ENCODE measurements at regions not wholly inside any gene's neighbourhood (a gene's known extent, or its start where the extent isn't known, plus 50 kb on each side); places are given as distances from the start of the nearest gene placed in this dataset.

GRCh38 chr2:204126705-204127104, 190.1 kb downstream of the ICOS start:
- peaks cover 27% of the 10 kb centered on the region for H3K27me3 Mint-ChIP-seq (ENCODE audit: low read depth, unreplicated experiment)
- H3K4me3 Mint-ChIP-seq (ENCODE audit: unreplicated experiment) = no peak overlapping the region

GRCh38 chr2:204127238-204127637, 190.7 kb downstream of the ICOS start:
- Histone ChIP-seq H4K20me1 (ENCODE audit: insufficient read depth, low read length) (no peaks in the 10 kb centered on the region), H3K4me3 (ENCODE audit: insufficient read depth, low read depth, low read length) (no peak overlapping the region), H2AFZ (ENCODE audit: low read depth, low read length) (no peak overlapping the region), H3K79me2 (ENCODE audit: insufficient read depth, low read length) (no peaks in the 10 kb centered on the region), H3K4me1 (ENCODE audit: insufficient read depth, low read length) (no peaks in the 10 kb centered on the region), H3K9me3 (ENCODE audit: insufficient read depth, low read depth, low read length) (no peaks in the 10 kb centered on the region), H3K27me3 (ENCODE audit: insufficient read depth, low read length) (no peaks in the 10 kb centered on the region), H3K36me3 (ENCODE audit: insufficient read depth, low read length) (no peaks in the 10 kb centered on the region), H3K27ac (ENCODE audit: low read depth, low read length) (no peak overlapping the region), H3K4me2 (ENCODE audit: low read length) (no peak overlapping the region), H3K9ac (ENCODE audit: low read length) (no peak overlapping the region)
- TF ChIP-seq CTCF (IDR thresholded peaks at IDR 0.05; ENCODE audit: insufficient read depth, low read depth, low read length) = no peak
- TF ChIP-seq EZH2 (IDR thresholded peaks at IDR 0.05; ENCODE audit: insufficient read depth, low read length) = no peak
- Mint-ChIP-seq H3K4me1 (ENCODE audit: low read depth, unreplicated experiment) (no peaks in the 10 kb centered on the region), H3K9me3 (ENCODE audit: unreplicated experiment) (peaks cover 1% of the 10 kb centered on the region), H3K36me3 (ENCODE audit: low read depth, unreplicated experiment) (no peaks in the 10 kb centered on the region), H3K4me3 (ENCODE audit: unreplicated experiment) (no peak overlapping the region), H3K27ac (ENCODE audit: unreplicated experiment) (no peak overlapping the region), H3K27me3 (ENCODE audit: low read depth, unreplicated experiment) (peaks cover 23% of the 10 kb centered on the region)
- DNase-seq (ENCODE audit: low read depth) (peak; percentile 6), FAIRE-seq (no peak)

More at GRCh38 chr2:204126705-204127104, 190.1 kb downstream of the ICOS start:
- H3K27ac ChIP-seq (ENCODE audit: low read depth, low read length) = no peak overlapping the region
- no peak overlapping the region for H2AFZ ChIP-seq (ENCODE audit: low read depth, low read length)
- H3K79me2 ChIP-seq (ENCODE audit: insufficient read depth, low read length) = no peaks in the 10 kb centered on the region
- no peaks in the 10 kb centered on the region for H3K9me3 ChIP-seq (ENCODE audit: insufficient read depth, low read depth, low read length)
- no peak for TF ChIP-seq EZH2 (IDR thresholded peaks at IDR 0.05; ENCODE audit: insufficient read depth, low read length)
- Mint-ChIP-seq H3K36me3 (ENCODE audit: low read depth, unreplicated experiment) (no peaks in the 10 kb centered on the region), H3K9me3 (ENCODE audit: unreplicated experiment) (peaks cover 1% of the 10 kb centered on the region), H3K4me1 (ENCODE audit: low read depth, unreplicated experiment) (no peaks in the 10 kb centered on the region), H3K27ac (ENCODE audit: unreplicated experiment) (no peak overlapping the region)
- H3K36me3 ChIP-seq (ENCODE audit: insufficient read depth, low read length) = no peaks in the 10 kb centered on the region
- H3K4me2 ChIP-seq (ENCODE audit: low read length) = no peak overlapping the region
- H4K20me1 ChIP-seq (ENCODE audit: insufficient read depth, low read length) = no peaks in the 10 kb centered on the region
- H3K9ac ChIP-seq (ENCODE audit: low read length) = no peak overlapping the region
- DNase-seq (ENCODE audit: low read depth) (no peak), FAIRE-seq (no peak)
- H3K27me3 ChIP-seq (ENCODE audit: insufficient read depth, low read length) = no peaks in the 10 kb centered on the region
- H3K4me1 ChIP-seq (ENCODE audit: insufficient read depth, low read length) = no peaks in the 10 kb centered on the region
- H3K4me3 ChIP-seq (ENCODE audit: insufficient read depth, low read depth, low read length) = no peak overlapping the region

- no peak for DNase-seq (ENCODE audit: low read depth)
- TF ChIP-seq CTCF (IDR thresholded peaks at IDR 0.05; ENCODE audit: insufficient read depth, low read depth, low read length) = no peak
- no peak for TF ChIP-seq EZH2 (IDR thresholded peaks at IDR 0.05; ENCODE audit: insufficient read depth, low read length)
- Mint-ChIP-seq H3K27ac (ENCODE audit: unreplicated experiment) (no peak overlapping the region), H3K4me3 (ENCODE audit: unreplicated experiment) (no peak overlapping the region), H3K4me1 (ENCODE audit: low read depth, unreplicated experiment) (no peaks in the 10 kb centered on the region), H3K27me3 (ENCODE audit: low read depth, unreplicated experiment) (peaks cover 20% of the 10 kb centered on the region), H3K36me3 (ENCODE audit: low read depth, unreplicated experiment) (no peaks in the 10 kb centered on the region), H3K9me3 (ENCODE audit: unreplicated experiment) (peaks cover 1% of the 10 kb centered on the region)
- no peaks in the 10 kb centered on the region for H3K9me3 ChIP-seq (ENCODE audit: insufficient read depth, low read depth, low read length)
- FAIRE-seq = no peak
- no peak overlapping the region for H2AFZ ChIP-seq (ENCODE audit: low read depth, low read length)
- H3K27ac ChIP-seq (ENCODE audit: low read depth, low read length) = no peak overlapping the region
- no peaks in the 10 kb centered on the region for H3K79me2 ChIP-seq (ENCODE audit: insufficient read depth, low read length)
- H3K4me1 ChIP-seq (ENCODE audit: insufficient read depth, low read length) = no peaks in the 10 kb centered on the region
- H3K4me3 ChIP-seq (ENCODE audit: insufficient read depth, low read depth, low read length) = no peak overlapping the region
- no peak overlapping the region for H3K9ac ChIP-seq (ENCODE audit: low read length)
- no peaks in the 10 kb centered on the region for H3K36me3 ChIP-seq (ENCODE audit: insufficient read depth, low read length)
- H3K4me2 ChIP-seq (ENCODE audit: low read length) = no peak overlapping the region
- no peaks in the 10 kb centered on the region for H4K20me1 ChIP-seq (ENCODE audit: insufficient read depth, low read length)
- no peaks in the 10 kb centered on the region for H3K27me3 ChIP-seq (ENCODE audit: insufficient read depth, low read length)
These were observed 193.2 kb downstream of the ICOS start for GRCh38 chr2:204129591-204130294.
